ENCODE measurements at regions not wholly inside any gene's neighbourhood (a gene's known extent, or its start where the extent isn't known, plus 50 kb on each side); places are given as distances from the start of the nearest gene placed in this dataset.

DNA sequence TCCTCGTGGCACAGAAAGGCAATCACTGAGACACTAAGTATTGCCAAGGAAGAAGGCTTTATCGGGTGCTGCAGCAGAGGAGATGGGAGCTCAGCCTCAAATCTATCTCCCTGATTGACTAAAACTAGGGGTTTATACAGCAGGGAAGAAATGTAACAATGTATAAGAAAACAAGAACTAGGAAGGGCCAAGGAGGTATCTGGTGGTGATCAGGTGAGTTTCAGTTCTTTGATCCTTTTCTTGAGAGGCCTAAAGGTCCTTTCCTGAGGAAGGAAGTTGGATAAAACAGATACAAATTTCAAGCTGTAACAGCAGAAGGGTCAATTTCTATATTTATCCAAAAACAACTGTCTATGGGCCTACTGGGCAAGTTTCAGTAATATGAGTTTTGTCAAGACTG lies 212.4 kb downstream of the COPRS start:
- Histone ChIP-seq H3K9me3 (replicated peaks; ENCODE audit: control insufficient read depth, insufficient read depth, low read length) (no peaks in the 10 kb centered on the region), H2AFZ (ENCODE audit: low read depth, low read length) (no peak overlapping the region), H3K4me1 (ENCODE audit: control insufficient read depth, extremely low read depth, insufficient read depth, low read length) (no peaks in the 10 kb centered on the region), H3K79me2 (ENCODE audit: control insufficient read depth, insufficient read depth, low read length) (no peaks in the 10 kb centered on the region), H3K9me1 (replicated peaks; ENCODE audit: control insufficient read depth, extremely low read depth, insufficient read depth, low read length) (no peaks in the 10 kb centered on the region), H3K36me3 (ENCODE audit: control insufficient read depth in 2 of 2, extremely low read depth in 1 of 2, insufficient read depth in 2 of 2, low read length in 2 of 2) (no peaks in the 10 kb centered on the region), H3K9ac (replicated peaks; ENCODE audit: extremely low read depth, insufficient read depth, low read length) (no peak overlapping the region), H3K27me3 (ENCODE audit: control insufficient read depth in 2 of 2, insufficient read depth in 2 of 2, low read length in 2 of 2) (peaks cover 0 to 4% of the 10 kb centered on the region in 2 experiments), H3K4me2 (ENCODE audit: insufficient read depth, low read length) (no peak overlapping the region), H3K4me3 (replicated peaks in 1 of 3; ENCODE audit: insufficient read depth in 1 of 3, low read depth in 1 of 3, low read length in 3 of 3) (no peak overlapping the region), H3K27ac (ENCODE audit: insufficient read depth, low read depth, low read length) (no peak overlapping the region), H4K20me1 (replicated peaks; ENCODE audit: control insufficient read depth, extremely low read depth, insufficient read depth, low read length) (no peaks in the 10 kb centered on the region)
- intact Hi-C loops (cut with micrococcal nuclease): no loop called here
- DNase-seq (ENCODE audit: low read depth, low spot score) (no peak), FAIRE-seq (no peak)
- CTCF ChIA-PET: interaction anchor here (1.1 kb wide), 1 partner anchor 196 kb away, joined by 3 read pairs; no protein-coding TSS in a partner anchor
- TF ChIP-seq JUN (IDR thresholded peaks at IDR 0.05; ENCODE audit: borderline replicate concordance, insufficient read depth, insufficient read length, low read depth) (no peak), POLR2AphosphoS5 (IDR thresholded peaks at IDR 0.05; ENCODE audit: insufficient read depth, low read depth, low read length) (no peak), MYC (IDR thresholded peaks at IDR 0.05; ENCODE audit: low read depth, low read length) (no peak)
- TF ChIP-seq, protein P1, sequence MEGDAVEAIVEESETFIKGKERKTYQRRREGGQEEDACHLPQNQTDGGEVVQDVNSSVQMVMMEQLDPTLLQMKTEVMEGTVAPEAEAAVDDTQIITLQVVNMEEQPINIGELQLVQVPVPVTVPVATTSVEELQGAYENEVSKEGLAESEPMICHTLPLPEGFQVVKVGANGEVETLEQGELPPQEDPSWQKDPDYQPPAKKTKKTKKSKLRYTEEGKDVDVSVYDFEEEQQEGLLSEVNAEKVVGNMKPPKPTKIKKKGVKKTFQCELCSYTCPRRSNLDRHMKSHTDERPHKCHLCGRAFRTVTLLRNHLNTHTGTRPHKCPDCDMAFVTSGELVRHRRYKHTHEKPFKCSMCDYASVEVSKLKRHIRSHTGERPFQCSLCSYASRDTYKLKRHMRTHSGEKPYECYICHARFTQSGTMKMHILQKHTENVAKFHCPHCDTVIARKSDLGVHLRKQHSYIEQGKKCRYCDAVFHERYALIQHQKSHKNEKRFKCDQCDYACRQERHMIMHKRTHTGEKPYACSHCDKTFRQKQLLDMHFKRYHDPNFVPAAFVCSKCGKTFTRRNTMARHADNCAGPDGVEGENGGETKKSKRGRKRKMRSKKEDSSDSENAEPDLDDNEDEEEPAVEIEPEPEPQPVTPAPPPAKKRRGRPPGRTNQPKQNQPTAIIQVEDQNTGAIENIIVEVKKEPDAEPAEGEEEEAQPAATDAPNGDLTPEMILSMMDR (IDR thresholded peaks at IDR 0.05; ENCODE audit: extremely low read depth in 1 of 2, insufficient read depth in 1 of 2, low read depth in 1 of 2, low read length in 2 of 2): no peak
- POLR2A ChIA-PET: no interaction called here
- dilution Hi-C loops (cut with MboI; ENCODE audit: extremely low pct_ligation_motif_present, low sequenced_read_pairs): loop anchor here (25.0 kb wide), 1 partner anchor 166 kb away; no protein-coding TSS in a partner anchor
- BruUV-seq (replicated peaks): no TSS peak

DNA sequence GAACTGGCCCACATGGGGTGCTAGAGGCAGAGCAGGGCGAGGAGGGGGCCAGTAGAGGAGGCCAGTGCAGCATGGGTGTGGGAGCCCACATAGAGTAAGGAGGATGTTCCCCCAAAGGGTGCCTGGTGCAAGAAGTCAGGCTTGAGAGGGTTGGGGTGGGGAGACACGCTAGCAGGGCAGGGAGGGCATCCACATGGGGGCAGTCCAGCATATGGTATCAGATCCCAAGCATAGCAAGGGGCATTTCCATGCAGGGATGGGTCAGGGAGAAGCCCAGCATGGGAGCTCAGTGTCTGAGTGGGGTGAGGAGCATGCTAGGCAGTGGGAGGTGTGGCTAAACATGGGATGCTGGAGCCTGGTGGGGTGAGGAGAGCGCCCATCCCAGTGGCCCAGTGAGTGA lies 213.7 kb downstream of the COPRS start:
- no peak for FAIRE-seq
- Histone ChIP-seq H3K9me3 (replicated peaks; ENCODE audit: control insufficient read depth, insufficient read depth, low read length) (no peaks in the 10 kb centered on the region), H4K20me1 (replicated peaks; ENCODE audit: control insufficient read depth, extremely low read depth, insufficient read depth, low read length) (no peaks in the 10 kb centered on the region), H3K27ac (ENCODE audit: insufficient read depth, low read depth, low read length) (no peak overlapping the region), H3K27me3 (ENCODE audit: control insufficient read depth in 2 of 2, insufficient read depth in 2 of 2, low read length in 2 of 2) (peaks cover 0 to 4% of the 10 kb centered on the region in 2 experiments), H3K4me2 (ENCODE audit: insufficient read depth, low read length) (no peak overlapping the region), H3K4me1 (ENCODE audit: control insufficient read depth, extremely low read depth, insufficient read depth, low read length) (no peaks in the 10 kb centered on the region), H3K79me2 (ENCODE audit: control insufficient read depth, insufficient read depth, low read length) (no peaks in the 10 kb centered on the region), H3K9me1 (replicated peaks; ENCODE audit: control insufficient read depth, extremely low read depth, insufficient read depth, low read length) (no peaks in the 10 kb centered on the region), H3K4me3 (replicated peaks in 1 of 3; ENCODE audit: insufficient read depth in 1 of 3, low read depth in 1 of 3, low read length in 3 of 3) (no peak overlapping the region), H3K9ac (replicated peaks; ENCODE audit: extremely low read depth, insufficient read depth, low read length) (no peak overlapping the region), H3K36me3 (ENCODE audit: control insufficient read depth in 2 of 2, extremely low read depth in 1 of 2, insufficient read depth in 2 of 2, low read length in 2 of 2) (no peaks in the 10 kb centered on the region), H2AFZ (ENCODE audit: low read depth, low read length) (no peak overlapping the region)
- dilution Hi-C loops (cut with MboI; ENCODE audit: extremely low pct_ligation_motif_present, low sequenced_read_pairs): loop anchor here (25.0 kb wide), 1 partner anchor 167 kb away; no protein-coding TSS in a partner anchor
- POLR2A ChIA-PET: no interaction called here
- TF ChIP-seq, protein P1 (IDR thresholded peaks at IDR 0.05; ENCODE audit: extremely low read depth in 1 of 2, insufficient read depth in 1 of 2, low read depth in 1 of 2, low read length in 2 of 2): no peak
- no peak for TF ChIP-seq MYC (IDR thresholded peaks at IDR 0.05; ENCODE audit: low read depth, low read length)
- no peak for TF ChIP-seq JUN (IDR thresholded peaks at IDR 0.05; ENCODE audit: borderline replicate concordance, insufficient read depth, insufficient read length, low read depth)
- no peak for TF ChIP-seq FOS (IDR thresholded peaks at IDR 0.05; ENCODE audit: borderline replicate concordance, insufficient read depth, low read length)
- no peak for TF ChIP-seq EZH2 (IDR thresholded peaks at IDR 0.05; ENCODE audit: borderline replicate concordance, low read depth, low read length, severe bottlenecking)
- TF ChIP-seq GATA2 (IDR thresholded peaks at IDR 0.05; ENCODE audit: insufficient read depth, insufficient read length, low read depth, low read length): no peak
- TF ChIP-seq, protein P2, sequence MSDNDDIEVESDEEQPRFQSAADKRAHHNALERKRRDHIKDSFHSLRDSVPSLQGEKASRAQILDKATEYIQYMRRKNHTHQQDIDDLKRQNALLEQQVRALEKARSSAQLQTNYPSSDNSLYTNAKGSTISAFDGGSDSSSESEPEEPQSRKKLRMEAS (IDR thresholded peaks at IDR 0.05; ENCODE audit: insufficient read depth, insufficient read length): no peak
- TF ChIP-seq POLR2A (IDR thresholded peaks at IDR 0.05; ENCODE audit: low read depth, low read length): no peak
- TF ChIP-seq POLR2AphosphoS5 (IDR thresholded peaks at IDR 0.05; ENCODE audit: insufficient read depth, low read depth, low read length): no peak
- CTCF ChIA-PET: no interaction called here
- no peak for DNase-seq (ENCODE audit: low read depth, low spot score)
- intact Hi-C loops (cut with micrococcal nuclease): no loop called here
- no TSS peak for BruUV-seq (replicated peaks)
